Activated T-cell treated with anti-CD3 and anti-CD28 coated beads, Interleukin-2, amount 50 U/mL, for 48 hours (primary cell): ENCODE measurements at regions not wholly inside any gene's neighbourhood (a gene's known extent, or its start where the extent isn't known, plus 50 kb on each side); places are given as distances from the start of the nearest gene placed in this dataset.

Source experiments
- DNase-seq, 2 experiments: peaks; one replicate each; pipeline ENCODE4 v3.0.0-alpha.2; 2020

- DNase-seq, result no peak
These were observed 335.4 kb downstream of the SLC4A3 start for GRCh38 chr2:219962801-219963200.

- no peak for DNase-seq
These were observed 338.1 kb downstream of the SLC4A3 start for GRCh38 chr2:219965287-219966194.

GRCh38 chr2:219967247-219968245 is 340.1 kb downstream of the SLC4A3 start:
- no peak for DNase-seq

- DNase-seq, result no peak
These were observed 341.4 kb downstream of the SLC4A3 start for GRCh38 chr2:219968685-219969345.

GRCh38 chr2:219969508-219969907 is 342.1 kb downstream of the SLC4A3 start:
- DNase-seq, result no peak

- no peak for DNase-seq
These were observed 345.7 kb downstream of the SLC4A3 start for GRCh38 chr2:219973136-219973535.

- DNase-seq, result no peak
These were observed 349.4 kb downstream of the SLC4A3 start for GRCh38 chr2:219976871-219977270.

- DNase-seq, result no peak
These were observed 353.2 kb downstream of the SLC4A3 start for GRCh38 chr2:219980638-219981037.

GRCh38 chr2:219983836-219984235 is 356.4 kb downstream of the SLC4A3 start:
- no peak for DNase-seq

GRCh38 chr2:219985017-219985416 is 357.6 kb downstream of the SLC4A3 start:
- DNase-seq, result no peak

GRCh38 chr2:219987830-219988229 is 360.4 kb downstream of the SLC4A3 start:
- no peak for DNase-seq

GRCh38 chr2:219989744-219990143 is 362.3 kb downstream of the SLC4A3 start:
- DNase-seq, result no peak

GRCh38 chr2:219991116-219991515 is 363.7 kb downstream of the SLC4A3 start:
- DNase-seq, result no peak

GRCh38 chr2:219995399-219995798 is 368.0 kb downstream of the SLC4A3 start:
- no peak for DNase-seq

- DNase-seq, result no peak
These were observed 368.7 kb downstream of the SLC4A3 start for GRCh38 chr2:219995991-219996765.

GRCh38 chr2:219997341-219997851 is 370.0 kb downstream of the SLC4A3 start:
- peak; percentile 32 to 36 for DNase-seq

GRCh38 chr2:219998107-219998506 is 370.7 kb downstream of the SLC4A3 start:
- DNase-seq, result no peak

- DNase-seq, result no peak
These were observed 371.3 kb downstream of the SLC4A3 start for GRCh38 chr2:219998714-219999227.

- DNase-seq, result no peak
These were observed 372.6 kb downstream of the SLC4A3 start for GRCh38 chr2:220000080-220000479.

GRCh38 chr2:220000586-220000985 is 373.2 kb downstream of the SLC4A3 start:
- no peak for DNase-seq

- no peak for DNase-seq
These were observed 374.3 kb downstream of the SLC4A3 start for GRCh38 chr2:220001751-220002150.

GRCh38 chr2:220002251-220002650 is 374.8 kb downstream of the SLC4A3 start:
- DNase-seq, result no peak
